ENCODE measurements at regions not wholly inside any gene's neighbourhood (a gene's known extent, or its start where the extent isn't known, plus 50 kb on each side); places are given as distances from the start of the nearest gene placed in this dataset.

GRCh38 chr20:60638430-60639098, 613.5 kb upstream of the CDH4 start:
- peaks cover 38% of the 10 kb centered on the region for H3K9me3 ChIP-seq (ENCODE audit: control insufficient read depth, insufficient read depth, low read length)
- POLR2A ChIA-PET (ENCODE audit: unreplicated experiment) = no interaction called here
- H2BK20ac ChIP-seq (ENCODE audit: low read depth, low read length) = no peak overlapping the region
- no peaks in the 10 kb centered on the region for H3K9me1 ChIP-seq (ENCODE audit: insufficient read depth, low read length)
- TF ChIP-seq CHD1 (IDR thresholded peaks at IDR 0.05; ENCODE audit: low read depth, low read length) (no peak), ELK1 (IDR thresholded peaks at IDR 0.05; ENCODE audit: borderline replicate concordance, low read depth, low read length) (no peak), NFE2L2 (IDR thresholded peaks at IDR 0.05; ENCODE audit: low read depth, low read length) (no peak), CEBPB (IDR thresholded peaks at IDR 0.05; ENCODE audit: low read depth, low read length) (no peak), SMC3 (IDR thresholded peaks at IDR 0.05; ENCODE audit: low read depth, low read length) (no peak), RCOR1 (IDR thresholded peaks at IDR 0.05; ENCODE audit: insufficient replicate concordance, low read length) (no peak), CTCF (conservative IDR thresholded peaks at IDR 0.05; ENCODE audit: low read depth, low read length) (no peak), POLR2A (IDR thresholded peaks at IDR 0.05; ENCODE audit: low read depth, low read length) (no peak)
- H2AFZ ChIP-seq (replicated peaks; ENCODE audit: low read length, poor library complexity) = no peak overlapping the region
- DNase-seq (no peak), ATAC-seq (ENCODE audit: low read depth) (no peak)
- no TSS peak for BruUV-seq (replicated peaks)
- no peak overlapping the region for H3K27ac ChIP-seq (ENCODE audit: insufficient read depth, low read length)
- dilution Hi-C loops (cut with HindIII; ENCODE audit: low sequenced_read_pairs, unreplicated experiment) (no loop called here), intact Hi-C loops (cut with micrococcal nuclease) (no loop called here), in situ Hi-C loops (cut with MboI; ENCODE audit: low sequenced_read_pairs) (no loop called here)
- H4K8ac ChIP-seq (ENCODE audit: low read depth in 2 of 2, low read length in 2 of 2) = no peak overlapping the region
- H3K4me2 ChIP-seq (ENCODE audit: low read depth, low read length) = no peak overlapping the region
- H2AK9ac ChIP-seq (replicated peaks; ENCODE audit: low read depth, low read length, poor library complexity) = no peak overlapping the region
- WGBS, 2 experiments (ENCODE audit: extremely low coverage in 2 of 2, insufficient read length in 1 of 2) = no CpG with 5 or more reads among the region's 4 CpGs
- H3K14ac ChIP-seq (replicated peaks; ENCODE audit: low read depth, low read length) = no peak overlapping the region
- H3K79me1 ChIP-seq (ENCODE audit: low read depth in 1 of 2, low read length in 2 of 2) = no peaks in the 10 kb centered on the region
- no peak overlapping the region for H3K23ac ChIP-seq (ENCODE audit: low read depth, low read length)
- H3K4me3 ChIP-seq (ENCODE audit: insufficient read depth, low read depth, low read length) = no peak overlapping the region
- H3K18ac ChIP-seq (ENCODE audit: low read depth, low read length) = no peak overlapping the region
- no peak overlapping the region for H3K9ac ChIP-seq (ENCODE audit: low read depth, low read length)
- no peaks in the 10 kb centered on the region for H3K4me1 ChIP-seq (ENCODE audit: control insufficient read depth, insufficient read depth, low read length)
- no peak overlapping the region for H4K5ac ChIP-seq (ENCODE audit: low read depth, low read length)
- CTCF ChIA-PET = no interaction called here
- no peaks in the 10 kb centered on the region for H4K20me1 ChIP-seq (ENCODE audit: insufficient read depth, low read length)
- no peak overlapping the region for H3K4ac ChIP-seq (ENCODE audit: low read depth, low read length)
- no peak overlapping the region for H2BK120ac ChIP-seq (ENCODE audit: low read depth, low read length)
- H3K36me3 ChIP-seq (ENCODE audit: control insufficient read depth, insufficient read depth, low read length) = no peaks in the 10 kb centered on the region
- H4K91ac ChIP-seq (ENCODE audit: insufficient read depth, low read depth, low read length) = no peak overlapping the region
- H2AK5ac ChIP-seq (ENCODE audit: low read depth, low read length) = no peak overlapping the region
- H2BK5ac ChIP-seq (ENCODE audit: low read depth, low read length, poor library complexity, severe bottlenecking) = no peak overlapping the region
- H3K27me3 ChIP-seq (ENCODE audit: control insufficient read depth, insufficient read depth, low read length) = no peaks in the 10 kb centered on the region
- H2BK15ac ChIP-seq (ENCODE audit: low read depth, low read length) = no peak overlapping the region
- H3K56ac ChIP-seq (ENCODE audit: extremely low read depth, insufficient read depth, low read length) = no peak overlapping the region
